OCI-LY3 (cell line): ENCODE measurements at regions not wholly inside any gene's neighbourhood (a gene's known extent, or its start where the extent isn't known, plus 50 kb on each side); places are given as distances from the start of the nearest gene placed in this dataset.

Source experiments
- CTCF ChIP-seq: fragments of 200-600, 300-600 bp; sonication (generic); IDR thresholded peaks from 2 replicates; pipeline ENCODE4 v1.5.1; 2014; ENCODE audit warnings: antibody characterized with exemption, low read length, low read depth
- EZH2phosphoT487 ChIP-seq: fragments of 200-600 bp; shearing (Covaris generic); IDR thresholded peaks from 2 replicates; pipeline ENCODE4 v1.6.1; 2018; ENCODE audit warnings: antibody characterized with exemption, mixed run types, low read depth

DNA sequence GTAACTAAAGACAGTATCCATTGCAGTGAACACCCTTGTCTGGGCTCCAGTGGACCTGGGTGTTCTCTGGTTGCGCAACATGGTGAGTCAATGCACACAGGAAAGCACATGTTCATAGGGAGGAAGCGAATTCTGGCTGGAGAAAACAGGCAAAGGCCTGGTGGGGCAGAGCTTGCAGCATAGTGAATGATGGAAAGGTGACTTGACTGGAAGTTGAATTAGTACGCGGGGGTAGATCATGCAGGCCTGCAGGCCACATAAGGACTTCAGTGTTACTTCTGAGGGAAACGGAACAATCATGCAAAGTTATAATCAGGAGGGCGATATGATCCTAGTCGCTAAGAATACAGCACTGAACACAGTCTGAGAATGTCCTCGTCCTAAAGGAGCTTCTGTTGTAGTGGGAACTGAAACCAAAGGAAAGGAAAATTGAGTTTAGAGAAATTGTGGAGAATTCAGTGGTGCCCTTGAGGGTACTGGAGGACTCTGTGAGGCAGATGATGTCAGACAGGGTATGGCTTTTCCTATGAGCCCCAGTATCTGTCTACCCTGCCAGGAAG lies 71.9 kb upstream of the RANBP3L start:
- TF ChIP-seq EZH2phosphoT487 (no peak), CTCF (no peak)
